Mesendoderm (in vitro differentiated cells): ENCODE measurements at regions not wholly inside any gene's neighbourhood (a gene's known extent, or its start where the extent isn't known, plus 50 kb on each side); places are given as distances from the start of the nearest gene placed in this dataset.
"Not testable (repeated sequence)": the region's sequence is repeated elsewhere in the genome, so short reads cannot be mapped to it uniquely, and the experiment has no call there.

Source experiments
- DNase-seq: peaks from one replicate; pipeline ENCODE4 v3.0.0; 2013
- H2AK5ac ChIP-seq: 2 replicates; pipeline ENCODE4 v1.6.1; 2013; ENCODE audit warnings: low read length, inconsistent platforms
- H2BK120ac ChIP-seq: 2 replicates; pipeline ENCODE4 v1.6.1; 2013; ENCODE audit warnings: low read depth, mild to moderate bottlenecking, low read length, moderate library complexity, mixed read lengths
- H2BK15ac ChIP-seq: replicated peaks from 2 replicates; pipeline ENCODE4 v1.6.1; 2013; ENCODE audit warnings: low read depth, mild to moderate bottlenecking, moderate library complexity
- H2BK5ac ChIP-seq: 2 replicates; pipeline ENCODE4 v1.6.1; 2013; ENCODE audit warnings: low read length, inconsistent platforms
- H3K18ac ChIP-seq: 2 replicates; pipeline ENCODE4 v1.6.1; 2013; ENCODE audit warnings: mild to moderate bottlenecking, low read length, mixed read lengths
- H3K23ac ChIP-seq: one replicate; pipeline ENCODE4 v1.6.1; 2013; ENCODE audit warnings: low read length
- H3K27ac ChIP-seq: 2 replicates; pipeline ENCODE4 v1.5.1; 2013; ENCODE audit warnings: low read depth, mild to moderate bottlenecking, inconsistent platforms, low read length, moderate library complexity
- H3K27me3 ChIP-seq: 2 replicates; pipeline ENCODE4 v1.6.1; 2013; ENCODE audit warnings: low read length, control low read depth, mild to moderate bottlenecking, inconsistent platforms; ENCODE audit not compliant: insufficient read depth, poor library complexity
- H3K36me3 ChIP-seq: 2 replicates; pipeline ENCODE4 v1.6.1; 2013; ENCODE audit warnings: low read length, inconsistent platforms; ENCODE audit not compliant: control insufficient read depth, insufficient read depth
- H3K4ac ChIP-seq: one replicate; pipeline ENCODE4 v1.6.1; 2013; ENCODE audit warnings: low read depth, mild to moderate bottlenecking, low read length, moderate library complexity
- H3K4me1 ChIP-seq: 2 replicates; pipeline ENCODE4 v1.6.1; 2013; ENCODE audit warnings: low read depth, low read length, inconsistent platforms; ENCODE audit not compliant: control insufficient read depth
- H3K4me2 ChIP-seq: 2 replicates; pipeline ENCODE4 v1.6.1; 2013; ENCODE audit warnings: low read length
- H3K4me3 ChIP-seq: 2 replicates; pipeline ENCODE4 v1.5.1; 2013; ENCODE audit warnings: mild to moderate bottlenecking, low read length
- H3K56ac ChIP-seq: one replicate; pipeline ENCODE4 v1.6.1; 2013; ENCODE audit warnings: low read length
- H3K79me1 ChIP-seq: 2 replicates; pipeline ENCODE4 v1.6.1; 2013; ENCODE audit warnings: low read length, inconsistent platforms
- H3K79me2 ChIP-seq: 2 replicates; pipeline ENCODE4 v1.6.1; 2013; ENCODE audit warnings: mild to moderate bottlenecking, low read length; ENCODE audit not compliant: control insufficient read depth, insufficient read depth
- H3K9ac ChIP-seq: 2 replicates; pipeline ENCODE4 v1.6.1; 2013; ENCODE audit warnings: low read length, inconsistent platforms
- H4K5ac ChIP-seq: one replicate; pipeline ENCODE4 v1.6.1; 2013; ENCODE audit warnings: low read length
- H4K8ac ChIP-seq: one replicate; pipeline ENCODE4 v1.6.1; 2013; ENCODE audit warnings: low read depth, mild to moderate bottlenecking, control low read depth, low read length, moderate library complexity
- WGBS: extraction: QIAGEN DNeasy Blood & Tissue Kit; methylation state at CpG from one replicate; pipeline ENCODE4 v1.1.7; 2013; ENCODE audit warnings: low lambda C conversion rate, missing lambda C conversion rate; ENCODE audit not compliant: insufficient coverage; ENCODE audit errors: extremely low coverage; 5-methylcytosine and 5-hydroxymethylcytosine counted together

- Histone ChIP-seq H3K27me3 (no peaks in the 10 kb centered on the region), H3K23ac (no peak overlapping the region), H4K8ac (no peak overlapping the region), H3K56ac (no peak overlapping the region), H3K4me2 (no peak overlapping the region), H3K27ac (no peak overlapping the region), H3K9ac (no peak overlapping the region), H3K79me2 (no peaks in the 10 kb centered on the region), H2BK5ac (no peak overlapping the region), H3K79me1 (no peaks in the 10 kb centered on the region), H2AK5ac (no peak overlapping the region), H3K36me3 (no peaks in the 10 kb centered on the region), H2BK120ac (no peak overlapping the region), H4K5ac (no peak overlapping the region), H3K4me3 (no peak overlapping the region), H3K4ac (no peak overlapping the region), H2BK15ac (no peak overlapping the region), H3K18ac (no peak overlapping the region), H3K4me1 (no peaks in the 10 kb centered on the region)
- no CpG with 5 or more reads among the region's 4 CpGs for WGBS
- no peak for DNase-seq
Observed at GRCh38 chr1:104248385-104248784, 498.7 kb downstream of the AMY1C start.

- peak overlapping the region; percentile 91 for H2BK5ac ChIP-seq
- no peaks in the 10 kb centered on the region for H3K36me3 ChIP-seq
- no peak overlapping the region for H3K4me3 ChIP-seq
- H3K4ac ChIP-seq, result no peak overlapping the region
- no peak overlapping the region for H3K4me2 ChIP-seq
- no peaks in the 10 kb centered on the region for H3K79me1 ChIP-seq
- peak overlapping the region; percentile 61 for H3K27ac ChIP-seq
- H3K23ac ChIP-seq, result no peak overlapping the region
- WGBS, result no CpG with 5 or more reads among the region's 1 CpG
- no peaks in the 10 kb centered on the region for H3K79me2 ChIP-seq
- no peak overlapping the region for H4K8ac ChIP-seq
- no peak overlapping the region for H3K18ac ChIP-seq
- H3K9ac ChIP-seq, result no peak overlapping the region
- no peak overlapping the region for H2BK120ac ChIP-seq
- H3K27me3 ChIP-seq, result no peaks in the 10 kb centered on the region
- peaks cover 4% of the 10 kb centered on the region for H3K4me1 ChIP-seq
- H3K56ac ChIP-seq, result peak overlapping the region; percentile 74
- peak; percentile 83 for DNase-seq
- H2BK15ac ChIP-seq, result no peak overlapping the region
- no peak overlapping the region for H4K5ac ChIP-seq
- H2AK5ac ChIP-seq, result no peak overlapping the region
Observed at GRCh38 chr1:104259481-104259880, 509.8 kb downstream of the AMY1C start.

- H3K4me1 ChIP-seq, H3K23ac ChIP-seq, H3K79me2 ChIP-seq, H2BK15ac ChIP-seq, H3K36me3 ChIP-seq, H3K56ac ChIP-seq, H4K5ac ChIP-seq, H3K4me3 ChIP-seq, H3K27me3 ChIP-seq, H3K79me1 ChIP-seq, H2AK5ac ChIP-seq, H3K4ac ChIP-seq, H4K8ac ChIP-seq, H2BK120ac ChIP-seq, H3K18ac ChIP-seq, H3K4me2 ChIP-seq, H3K27ac ChIP-seq, H2BK5ac ChIP-seq, H3K9ac ChIP-seq: not testable (repeated sequence)
- DNase-seq, result peak; percentile 12
- no CpG with 5 or more reads among the region's 14 CpGs for WGBS
Observed at GRCh38 chr1:104263110-104263509, 513.4 kb downstream of the AMY1C start.

GRCh38 chr1:104264521-104264920, 514.8 kb downstream of the AMY1C start:
- no peaks in the 10 kb centered on the region for H3K36me3 ChIP-seq
- H2AK5ac ChIP-seq, result no peak overlapping the region
- H2BK15ac ChIP-seq, result no peak overlapping the region
- H2BK5ac ChIP-seq, result no peak overlapping the region
- no peaks in the 10 kb centered on the region for H3K27me3 ChIP-seq
- no peak overlapping the region for H3K18ac ChIP-seq
- H4K5ac ChIP-seq, result no peak overlapping the region
- no peak overlapping the region for H3K4ac ChIP-seq
- DNase-seq, result no peak
- no peaks in the 10 kb centered on the region for H3K79me2 ChIP-seq
- H3K56ac ChIP-seq, result no peak overlapping the region
- no peak overlapping the region for H3K23ac ChIP-seq
- H3K4me1 ChIP-seq, result peaks cover 2% of the 10 kb centered on the region
- WGBS, result no CpG with 5 or more reads among the region's 2 CpGs
- H2BK120ac ChIP-seq, result no peak overlapping the region
- H3K4me3 ChIP-seq, result no peak overlapping the region
- no peak overlapping the region for H3K9ac ChIP-seq
- H3K79me1 ChIP-seq, result no peaks in the 10 kb centered on the region
- H3K27ac ChIP-seq, result no peak overlapping the region
- H3K4me2 ChIP-seq, result no peak overlapping the region
- H4K8ac ChIP-seq, result no peak overlapping the region

- H3K4me3 ChIP-seq, result no peak overlapping the region
Observed at GRCh38 chr1:104265163-104265562, 515.5 kb downstream of the AMY1C start.

GRCh38 chr1:104266612-104267011, 516.9 kb downstream of the AMY1C start:
- WGBS, result no CpG with 5 or more reads among the region's 1 CpG
- Histone ChIP-seq H4K5ac (no peak overlapping the region), H3K56ac (no peak overlapping the region), H3K27ac (no peak overlapping the region), H3K4me2 (no peak overlapping the region), H3K4ac (no peak overlapping the region), H3K9ac (no peak overlapping the region), H2BK5ac (no peak overlapping the region), H2BK15ac (no peak overlapping the region), H3K27me3 (no peaks in the 10 kb centered on the region), H2BK120ac (no peak overlapping the region), H3K4me1 (no peaks in the 10 kb centered on the region), H3K23ac (no peak overlapping the region), H2AK5ac (no peak overlapping the region), H3K79me1 (no peaks in the 10 kb centered on the region), H3K4me3 (no peak overlapping the region), H3K79me2 (no peaks in the 10 kb centered on the region), H3K36me3 (no peaks in the 10 kb centered on the region), H3K18ac (no peak overlapping the region), H4K8ac (no peak overlapping the region)
- no peak for DNase-seq

More at GRCh38 chr1:104265163-104265562, 515.5 kb downstream of the AMY1C start:
- H2BK120ac ChIP-seq, result no peak overlapping the region
- no peaks in the 10 kb centered on the region for H3K36me3 ChIP-seq
- peaks cover 2% of the 10 kb centered on the region for H3K4me1 ChIP-seq
- H4K5ac ChIP-seq, result no peak overlapping the region
- H2AK5ac ChIP-seq, result no peak overlapping the region
- H3K79me2 ChIP-seq, result no peaks in the 10 kb centered on the region
- H3K79me1 ChIP-seq, result no peaks in the 10 kb centered on the region
- no peaks in the 10 kb centered on the region for H3K27me3 ChIP-seq
- H3K4me2 ChIP-seq, result no peak overlapping the region
- no peak overlapping the region for H3K56ac ChIP-seq
- H2BK5ac ChIP-seq, result no peak overlapping the region
- no peak overlapping the region for H3K18ac ChIP-seq
- no peak overlapping the region for H2BK15ac ChIP-seq
- H3K9ac ChIP-seq, result no peak overlapping the region
- H3K27ac ChIP-seq, result no peak overlapping the region
- H3K4ac ChIP-seq, result no peak overlapping the region
- DNase-seq, result no peak
- no CpG with 5 or more reads among the region's 4 CpGs for WGBS
- H3K23ac ChIP-seq, result no peak overlapping the region
- H4K8ac ChIP-seq, result no peak overlapping the region
